Suppressor macrophage (primary cell): ENCODE measurements at regions not wholly inside any gene's neighbourhood (a gene's known extent, or its start where the extent isn't known, plus 50 kb on each side); places are given as distances from the start of the nearest gene placed in this dataset.

Experiments
- DNase-seq, 4 experiments: peaks; one replicate each; pipeline ENCODE4 v3.0.0-alpha.2; 2020 to 2022

GRCh38 chr16:9254863-9255262, 163.4 kb downstream of the HAPSTR1 start:
- DNase-seq, result no peak

GRCh38 chr16:9256196-9256595, 164.8 kb downstream of the HAPSTR1 start:
- peak; percentile 11 to 46 (median 26) for DNase-seq

- no peak for DNase-seq
Observed at GRCh38 chr16:9257843-9258242, 166.4 kb downstream of the HAPSTR1 start.

- DNase-seq, result peak; percentile 4 to 26 (median 15)
Observed at GRCh38 chr16:9258423-9259051, 167.1 kb downstream of the HAPSTR1 start.

- no peak for DNase-seq
Observed at GRCh38 chr16:9259914-9260608, 168.6 kb downstream of the HAPSTR1 start.

GRCh38 chr16:9260666-9261065, 169.2 kb downstream of the HAPSTR1 start:
- DNase-seq, result no peak

- no peak for DNase-seq
Observed at GRCh38 chr16:9261376-9261775, 169.9 kb downstream of the HAPSTR1 start.

GRCh38 chr16:9262941-9263715, 171.7 kb downstream of the HAPSTR1 start:
- no peak for DNase-seq

- peak in 2 of 4 experiments; percentile 5 to 9 for DNase-seq
Observed at GRCh38 chr16:9264067-9264466, 172.6 kb downstream of the HAPSTR1 start.

- no peak for DNase-seq
Observed at GRCh38 chr16:9268446-9268845, 177.0 kb downstream of the HAPSTR1 start.

- DNase-seq, result no peak
Observed at GRCh38 chr16:9270424-9270823, 179.0 kb downstream of the HAPSTR1 start.

GRCh38 chr16:9270941-9271340, 179.5 kb downstream of the HAPSTR1 start:
- DNase-seq, result no peak

GRCh38 chr16:9271841-9272240, 180.4 kb downstream of the HAPSTR1 start:
- no peak for DNase-seq

GRCh38 chr16:9275377-9275776, 183.9 kb downstream of the HAPSTR1 start:
- DNase-seq, result no peak

- no peak for DNase-seq
Observed at GRCh38 chr16:9275816-9276354, 184.4 kb downstream of the HAPSTR1 start.

- DNase-seq, result peak in 2 of 4 experiments; percentile 26 to 52
Observed at GRCh38 chr16:9279291-9280068, 188.0 kb downstream of the HAPSTR1 start.

- DNase-seq, result no peak
Observed at GRCh38 chr16:9280069-9280466, 188.6 kb downstream of the HAPSTR1 start.

- no peak for DNase-seq
Observed at GRCh38 chr16:9286930-9287329, 195.5 kb downstream of the HAPSTR1 start.

GRCh38 chr16:9296271-9296590, 204.8 kb downstream of the HAPSTR1 start:
- DNase-seq, result no peak

- DNase-seq, result peak in 2 of 4 experiments; percentile 14 to 23
Observed at GRCh38 chr16:9297437-9298113, 206.1 kb downstream of the HAPSTR1 start.

- peak in 1 of 4 experiments; percentile 23 for DNase-seq
Observed at GRCh38 chr16:9300252-9300651, 208.8 kb downstream of the HAPSTR1 start.

- no peak for DNase-seq
Observed at GRCh38 chr16:9302072-9302471, 210.6 kb downstream of the HAPSTR1 start.
